KMS-11 (cell line): ENCODE measurements at regions not wholly inside any gene's neighbourhood (a gene's known extent, or its start where the extent isn't known, plus 50 kb on each side); places are given as distances from the start of the nearest gene placed in this dataset.

Experiments used
- H2AFZ ChIP-seq: fragments of 200-600 bp; sonication (generic); 2 replicates; pipeline ENCODE4 v1.6.1; 2016; ENCODE audit warnings: antibody characterized with exemption, mixed run types, low read depth
- H3K27ac ChIP-seq: fragments of 200-600 bp; sonication (generic); 2 replicates; pipeline ENCODE4 v1.6.1; 2016; ENCODE audit warnings: mild to moderate bottlenecking, mixed run types
- H3K27me3 ChIP-seq: fragments of 200-600 bp; sonication (generic); 2 replicates; pipeline ENCODE4 v1.6.1; 2017; ENCODE audit warnings: mild to moderate bottlenecking, low read depth, mixed run types, moderate library complexity; ENCODE audit not compliant: insufficient read depth
- H3K36me3 ChIP-seq: fragments of 200-600 bp; sonication (generic); 2 replicates; pipeline ENCODE4 v1.6.1; 2017; ENCODE audit warnings: mild to moderate bottlenecking, mixed run types; ENCODE audit not compliant: insufficient read depth
- H3K4me1 ChIP-seq: fragments of 200-600 bp; sonication (generic); 2 replicates; pipeline ENCODE4 v1.6.1; 2016; ENCODE audit warnings: mild to moderate bottlenecking, low read depth, mixed run types; ENCODE audit not compliant: poor library complexity, severe bottlenecking
- H3K4me2 ChIP-seq: fragments of 200-600 bp; sonication (generic); 2 replicates; pipeline ENCODE4 v1.7.0; 2016; ENCODE audit warnings: mild to moderate bottlenecking, mixed run types
- H3K4me3 ChIP-seq: fragments of 200-600 bp; sonication (generic); IDR thresholded peaks from 2 replicates; pipeline ENCODE4 v1.6.1; 2017; ENCODE audit warnings: low read depth, low read length, mixed read lengths; ENCODE audit not compliant: insufficient read depth
- H3K79me2 ChIP-seq: fragments of 200-600 bp; sonication (generic); 2 replicates; pipeline ENCODE4 v1.6.1; 2016; ENCODE audit warnings: low read depth, mixed run types; ENCODE audit not compliant: insufficient read depth
- H3K9ac ChIP-seq: fragments of 200-600 bp; sonication (generic); 2 replicates; pipeline ENCODE4 v1.6.1; 2016; ENCODE audit warnings: mild to moderate bottlenecking, mixed run types
- H4K20me1 ChIP-seq: fragments of 200-600 bp; sonication (generic); 2 replicates; pipeline ENCODE4 v1.6.1; 2016; ENCODE audit warnings: mild to moderate bottlenecking, mixed run types; ENCODE audit not compliant: insufficient read depth
- CTCF ChIP-seq: fragments of 200-600 bp; sonication (generic); conservative IDR thresholded peaks from 2 replicates; pipeline ENCODE4 v1.6.1; 2017; ENCODE audit warnings: low read depth, mild to moderate bottlenecking, antibody characterized with exemption, low read length, moderate library complexity, mixed read lengths

DNA sequence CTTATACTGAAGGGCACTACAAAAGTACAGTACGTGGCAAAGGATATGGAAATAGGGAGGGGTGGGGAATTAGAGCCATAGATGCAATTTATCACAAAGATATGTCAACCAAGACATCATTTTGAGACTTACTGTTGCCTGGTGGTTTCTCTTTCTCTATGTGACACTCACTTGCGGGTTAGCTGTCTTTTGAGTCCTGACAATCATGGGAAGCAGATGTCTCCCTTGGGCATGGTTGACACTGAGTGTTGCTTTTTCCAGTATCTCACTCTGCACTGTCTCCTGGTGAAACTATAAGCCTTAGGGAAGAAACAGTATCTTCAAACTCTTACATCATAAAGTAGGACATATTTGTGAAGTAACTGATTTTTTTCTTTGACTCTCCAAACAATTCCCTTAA lies 383.5 kb upstream of the LCORL start:
- Histone ChIP-seq H3K4me2 (no peak overlapping the region), H3K27me3 (no peaks in the 10 kb centered on the region), H4K20me1 (no peaks in the 10 kb centered on the region), H3K4me3 (no peak overlapping the region), H3K79me2 (no peaks in the 10 kb centered on the region), H3K27ac (no peak overlapping the region), H3K4me1 (no peaks in the 10 kb centered on the region), H3K36me3 (no peaks in the 10 kb centered on the region), H3K9ac (no peak overlapping the region), H2AFZ (no peak overlapping the region)
- no peak for TF ChIP-seq CTCF

DNA sequence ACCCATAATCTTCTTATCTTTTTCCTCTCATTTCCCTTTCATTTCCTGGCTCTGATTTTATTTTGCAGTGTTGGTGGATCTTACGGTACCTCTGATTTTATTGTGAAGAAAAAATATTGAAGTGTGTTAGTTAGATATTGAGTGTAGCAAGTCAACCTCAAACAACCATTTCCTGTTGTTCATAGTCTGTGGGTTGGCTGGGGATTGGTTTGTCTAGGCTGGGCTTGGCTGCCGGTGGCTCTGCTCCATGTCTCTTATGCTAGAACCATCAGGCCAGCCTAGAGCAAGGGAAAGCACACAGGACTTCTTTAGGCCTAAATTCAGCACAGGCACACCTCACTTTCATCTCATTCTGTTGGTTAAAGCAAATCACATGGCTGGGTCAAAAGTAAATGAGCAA lies 383.1 kb upstream of the LCORL start:
- H3K4me1 ChIP-seq, result no peaks in the 10 kb centered on the region

DNA sequence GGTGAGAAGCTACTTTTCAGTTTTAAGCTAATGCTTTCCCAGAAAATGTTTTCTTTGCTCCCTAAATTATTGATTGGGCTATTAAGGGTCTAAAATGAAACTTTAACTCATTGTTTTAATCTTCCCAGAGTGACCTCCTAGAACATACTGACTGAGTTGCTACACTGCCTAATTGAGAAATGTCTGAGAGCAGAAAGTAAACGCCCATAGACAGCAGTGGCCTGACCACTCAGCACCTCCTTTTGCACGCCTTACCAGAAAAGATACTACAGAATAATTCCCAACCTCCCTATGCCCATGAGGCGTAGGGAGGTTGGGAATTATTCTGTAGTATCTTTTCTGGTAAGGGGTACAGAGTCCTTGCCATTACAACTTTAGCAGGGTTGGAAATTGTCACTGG lies 381.8 kb upstream of the LCORL start:
- Histone ChIP-seq H3K4me3 (no peak overlapping the region), H4K20me1 (no peaks in the 10 kb centered on the region), H3K36me3 (no peaks in the 10 kb centered on the region), H3K79me2 (no peaks in the 10 kb centered on the region), H3K4me1 (no peaks in the 10 kb centered on the region), H3K9ac (no peak overlapping the region), H3K4me2 (no peak overlapping the region), H3K27me3 (no peaks in the 10 kb centered on the region), H2AFZ (no peak overlapping the region), H3K27ac (no peak overlapping the region)
- no peak for TF ChIP-seq CTCF

More for the DNA sequence above, 383.1 kb upstream of the LCORL start:
- H3K9ac ChIP-seq, result no peak overlapping the region
- no peaks in the 10 kb centered on the region for H3K79me2 ChIP-seq
- no peak overlapping the region for H3K27ac ChIP-seq
- H3K36me3 ChIP-seq, result no peaks in the 10 kb centered on the region
- H3K4me2 ChIP-seq, result no peak overlapping the region
- no peak overlapping the region for H2AFZ ChIP-seq
- no peak for TF ChIP-seq CTCF
- H4K20me1 ChIP-seq, result no peaks in the 10 kb centered on the region
- H3K4me3 ChIP-seq, result no peak overlapping the region
- H3K27me3 ChIP-seq, result no peaks in the 10 kb centered on the region

DNA sequence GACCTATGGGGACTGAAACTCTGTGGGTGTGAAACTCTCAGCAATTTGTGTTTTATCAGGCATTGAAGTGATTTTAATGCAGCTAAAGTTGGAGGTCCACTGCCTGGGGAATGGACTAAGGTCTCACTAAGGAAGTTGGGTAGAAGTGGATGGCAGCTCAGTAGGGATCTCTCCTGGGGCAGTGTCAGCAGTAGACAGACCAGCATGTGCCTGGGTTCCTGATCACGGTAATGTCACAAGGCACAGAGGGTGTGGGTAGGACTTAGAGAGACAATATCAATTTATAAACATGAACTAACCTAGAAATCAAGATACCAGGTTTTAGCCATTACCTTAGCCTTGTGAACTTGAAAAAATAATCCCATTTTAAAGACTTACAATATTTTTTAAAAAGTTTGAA lies 380.3 kb upstream of the LCORL start:
- no peaks in the 10 kb centered on the region for H3K36me3 ChIP-seq
- no peaks in the 10 kb centered on the region for H4K20me1 ChIP-seq
- H3K27ac ChIP-seq, result no peak overlapping the region
- H3K4me1 ChIP-seq, result no peaks in the 10 kb centered on the region
- H3K79me2 ChIP-seq, result no peaks in the 10 kb centered on the region
- no peak overlapping the region for H3K4me2 ChIP-seq
- no peak overlapping the region for H2AFZ ChIP-seq
- TF ChIP-seq CTCF, result no peak
- H3K27me3 ChIP-seq, result no peaks in the 10 kb centered on the region
- H3K9ac ChIP-seq, result no peak overlapping the region
- H3K4me3 ChIP-seq, result no peak overlapping the region

GRCh38 chr4:18401425-18401824 lies 379.9 kb upstream of the LCORL start:
- no peaks in the 10 kb centered on the region for H3K4me1 ChIP-seq
- H3K27me3 ChIP-seq, result no peaks in the 10 kb centered on the region
- H3K36me3 ChIP-seq, result no peaks in the 10 kb centered on the region
- no peak overlapping the region for H3K9ac ChIP-seq
- no peak overlapping the region for H2AFZ ChIP-seq
- H4K20me1 ChIP-seq, result no peaks in the 10 kb centered on the region
- no peaks in the 10 kb centered on the region for H3K79me2 ChIP-seq
- H3K4me3 ChIP-seq, result no peak overlapping the region
- no peak overlapping the region for H3K4me2 ChIP-seq
- TF ChIP-seq CTCF, result no peak
- no peak overlapping the region for H3K27ac ChIP-seq
